GM12891 (cell line): ENCODE measurements at regions not wholly inside any gene's neighbourhood (a gene's known extent, or its start where the extent isn't known, plus 50 kb on each side); places are given as distances from the start of the nearest gene placed in this dataset.

ENCODE experiments used
- PAX5 ChIP-seq: IDR thresholded peaks from 2 replicates; pipeline ENCODE4 v1.6.1; 2011; ENCODE audit warnings: low read length, moderate library complexity, mild to moderate bottlenecking; ENCODE audit not compliant: insufficient read depth, severe bottlenecking
- POLR2AphosphoS5 ChIP-seq: IDR thresholded peaks from 2 replicates; pipeline ENCODE4 v1.6.1; 2011; ENCODE audit warnings: low read depth, low read length, control low read depth

DNA sequence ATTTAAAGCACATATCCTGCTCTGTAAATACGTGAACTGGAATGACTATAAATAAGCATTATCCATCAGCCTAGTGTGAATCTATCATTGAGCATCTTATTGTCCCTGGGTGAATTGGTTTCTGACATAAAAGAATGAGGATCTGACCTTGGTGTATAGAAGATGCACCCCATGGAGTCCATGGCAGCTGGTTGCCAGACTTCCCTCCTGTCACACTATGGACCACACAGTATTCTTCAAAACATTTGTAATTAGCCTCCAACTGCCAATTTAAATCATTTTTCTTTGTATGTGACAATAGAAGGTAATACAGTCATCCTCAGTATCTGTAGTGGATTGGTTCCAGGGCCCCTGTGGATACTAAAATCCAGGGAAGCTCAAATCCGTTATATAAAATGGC, 238.1 kb upstream of the ZWINT start:
- TF ChIP-seq PAX5: no peak
- TF ChIP-seq POLR2AphosphoS5: no peak
